T follicular helper cell (primary cell): ENCODE measurements at regions not wholly inside any gene's neighbourhood (a gene's known extent, or its start where the extent isn't known, plus 50 kb on each side); places are given as distances from the start of the nearest gene placed in this dataset.
"Not testable (repeated sequence)": the region's sequence is repeated elsewhere in the genome, so short reads cannot be mapped to it uniquely, and the experiment has no call there.

Experiments used
- DNase-seq: peaks from one replicate; pipeline ENCODE4 v3.0.0-alpha.2; 2020; ENCODE audit warnings: low read depth

DNA sequence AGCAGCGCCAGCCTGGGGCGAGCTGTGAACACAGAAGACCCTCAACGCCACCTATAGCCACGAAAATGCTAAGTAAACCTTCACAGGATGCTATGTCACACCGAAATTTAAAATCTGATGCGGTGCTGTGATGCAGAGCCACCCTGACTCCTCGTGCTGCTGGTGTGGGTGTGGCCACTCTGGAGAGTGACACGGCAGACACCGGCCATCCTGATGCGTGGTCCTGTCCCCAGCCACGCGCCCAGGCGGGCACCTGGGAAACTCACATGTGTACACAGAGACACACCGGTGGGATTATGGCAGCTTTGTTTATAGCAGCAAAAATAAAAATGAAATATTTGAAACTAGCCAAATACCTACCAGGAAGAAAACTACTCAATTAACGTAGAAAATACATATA, 138.3 kb upstream of the SFSWAP start:
- no peak for DNase-seq

GRCh38 chr12:131573631-131574394, 137.1 kb upstream of the SFSWAP start:
- DNase-seq: no peak

GRCh38 chr12:131574395-131574771, 136.5 kb upstream of the SFSWAP start:
- DNase-seq: no peak

DNA sequence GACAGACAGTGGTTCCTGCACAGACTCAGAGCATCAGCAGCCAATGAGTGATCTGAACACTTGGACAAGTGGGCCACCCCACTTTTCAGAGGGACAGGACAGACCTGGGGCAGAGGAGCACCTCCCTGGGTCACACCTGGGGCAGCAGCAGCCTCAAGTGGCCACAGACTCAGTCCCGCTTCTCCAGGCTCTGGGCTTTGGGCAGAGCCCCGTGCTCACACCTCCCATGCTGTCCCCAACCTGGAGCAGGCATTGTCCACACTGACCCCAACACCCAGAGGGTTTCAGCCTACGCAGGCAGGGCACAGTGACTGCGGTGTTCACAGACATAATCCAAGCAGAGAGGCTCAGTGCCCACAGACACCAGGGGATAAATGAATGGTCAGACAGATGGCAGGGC, 135.5 kb upstream of the SFSWAP start:
- DNase-seq: no peak

GRCh38 chr12:131576734-131577133, 134.2 kb upstream of the SFSWAP start:
- DNase-seq: not testable (repeated sequence)

DNA sequence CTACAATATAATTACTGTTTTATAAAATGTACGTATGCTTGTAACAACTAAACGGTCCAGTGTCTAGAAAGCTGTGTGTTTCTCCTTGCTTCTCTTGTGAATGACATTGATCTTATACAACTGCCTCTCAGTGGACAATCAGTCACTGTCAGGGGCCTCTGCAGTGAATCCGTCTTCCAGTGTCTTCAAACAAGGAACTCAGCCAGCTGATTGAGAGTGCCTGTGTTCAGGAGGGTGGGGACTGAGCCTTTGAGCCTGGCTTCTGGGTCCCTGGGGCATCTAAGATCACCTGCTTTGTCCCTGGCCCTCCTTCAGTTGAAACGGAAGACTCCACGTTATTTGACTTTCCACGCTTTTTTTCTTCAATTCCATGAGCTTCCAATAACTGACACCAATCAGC, 133.1 kb upstream of the SFSWAP start:
- no peak for DNase-seq

GRCh38 chr12:131578828-131579470, 131.9 kb upstream of the SFSWAP start:
- DNase-seq: no peak

DNA sequence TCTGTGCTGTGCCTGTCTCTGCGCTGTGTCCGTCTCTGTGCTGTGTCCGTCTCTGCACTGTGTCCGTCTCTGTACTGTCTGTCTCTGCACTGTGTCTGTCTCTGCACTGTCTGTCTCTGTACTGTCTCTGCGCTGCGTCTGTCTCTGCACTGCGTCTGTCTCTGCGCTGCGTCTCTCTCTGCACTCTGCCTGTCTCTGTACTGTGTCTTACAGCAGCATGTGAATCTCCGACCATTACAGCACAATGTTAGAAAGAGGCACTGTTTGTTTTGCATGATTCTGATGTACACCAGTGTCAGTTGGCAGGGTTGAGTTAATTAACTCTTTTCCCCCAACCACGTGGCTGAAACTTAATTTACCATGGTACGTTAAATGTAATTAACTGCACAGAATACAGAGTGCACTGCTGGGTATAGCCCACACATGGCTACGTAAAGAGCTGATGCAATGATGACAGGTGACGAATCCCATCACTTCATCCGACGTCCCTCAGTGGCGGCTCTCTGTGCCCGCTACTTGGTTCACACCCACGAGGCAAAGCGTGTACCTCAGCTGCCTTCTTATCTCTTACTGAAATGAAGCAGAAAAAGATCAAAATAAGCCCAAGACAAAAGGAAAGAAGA, 127.7 kb upstream of the SFSWAP start:
- DNase-seq: no peak

- no peak for DNase-seq
Observed at GRCh38 chr12:131586269-131586668, 124.6 kb upstream of the SFSWAP start.

GRCh38 chr12:131586761-131587160, 124.1 kb upstream of the SFSWAP start:
- no peak for DNase-seq

- no peak for DNase-seq
Observed at GRCh38 chr12:131587565-131587964, 123.3 kb upstream of the SFSWAP start.

DNA sequence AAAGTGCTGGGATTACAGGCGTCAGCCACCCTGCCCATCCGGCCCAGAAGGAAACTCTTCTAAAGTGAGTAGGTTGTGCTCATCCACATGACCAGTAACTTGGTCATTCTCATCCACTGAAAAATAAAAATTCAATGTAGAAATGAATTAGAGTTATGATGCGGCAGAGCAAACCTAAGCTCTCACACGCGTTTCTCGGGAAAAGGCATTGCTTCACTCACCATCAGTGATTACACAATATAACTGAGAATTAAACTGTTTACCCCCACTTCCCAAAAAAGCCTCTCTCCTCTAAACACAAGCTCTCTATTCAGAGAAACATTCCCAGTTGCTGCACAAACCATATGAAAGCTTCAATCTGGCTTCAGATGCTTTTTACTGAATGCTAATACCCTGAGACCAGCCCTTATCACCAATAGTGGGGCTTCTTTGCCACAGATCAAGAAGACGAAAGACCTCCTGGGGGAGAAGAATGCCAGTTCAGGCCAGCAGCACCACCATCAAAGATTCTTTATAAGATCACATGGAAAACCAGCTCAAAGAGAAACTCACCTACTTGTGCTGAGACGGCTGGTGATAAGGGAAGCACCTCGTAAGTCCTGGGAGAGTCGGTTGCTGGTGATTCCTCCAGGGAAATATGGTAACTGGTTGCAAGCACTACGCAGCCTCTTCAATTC, 121.5 kb upstream of the SFSWAP start:
- DNase-seq: no peak

GRCh38 chr12:131589966-131590365, 120.9 kb upstream of the SFSWAP start:
- no peak for DNase-seq

DNA sequence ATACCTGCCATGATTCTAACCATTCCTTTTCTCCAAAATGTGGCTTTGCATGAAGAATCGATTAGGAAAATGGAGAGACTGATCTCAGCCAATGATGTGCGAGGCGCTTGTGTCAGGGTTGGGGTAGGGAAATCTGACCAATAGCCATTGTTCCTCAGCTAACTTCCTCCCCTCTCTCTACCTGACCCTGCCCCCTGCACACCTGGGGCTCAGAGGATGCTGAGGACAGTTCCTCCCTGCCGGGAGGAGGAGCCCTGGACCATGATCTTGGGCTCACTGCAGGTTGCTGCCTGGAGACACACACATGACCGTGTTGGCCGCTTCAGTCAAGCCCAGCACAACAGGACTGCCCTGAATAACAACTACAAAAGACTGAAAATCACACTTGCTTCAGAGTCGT, 119.8 kb upstream of the SFSWAP start:
- DNase-seq: no peak

DNA sequence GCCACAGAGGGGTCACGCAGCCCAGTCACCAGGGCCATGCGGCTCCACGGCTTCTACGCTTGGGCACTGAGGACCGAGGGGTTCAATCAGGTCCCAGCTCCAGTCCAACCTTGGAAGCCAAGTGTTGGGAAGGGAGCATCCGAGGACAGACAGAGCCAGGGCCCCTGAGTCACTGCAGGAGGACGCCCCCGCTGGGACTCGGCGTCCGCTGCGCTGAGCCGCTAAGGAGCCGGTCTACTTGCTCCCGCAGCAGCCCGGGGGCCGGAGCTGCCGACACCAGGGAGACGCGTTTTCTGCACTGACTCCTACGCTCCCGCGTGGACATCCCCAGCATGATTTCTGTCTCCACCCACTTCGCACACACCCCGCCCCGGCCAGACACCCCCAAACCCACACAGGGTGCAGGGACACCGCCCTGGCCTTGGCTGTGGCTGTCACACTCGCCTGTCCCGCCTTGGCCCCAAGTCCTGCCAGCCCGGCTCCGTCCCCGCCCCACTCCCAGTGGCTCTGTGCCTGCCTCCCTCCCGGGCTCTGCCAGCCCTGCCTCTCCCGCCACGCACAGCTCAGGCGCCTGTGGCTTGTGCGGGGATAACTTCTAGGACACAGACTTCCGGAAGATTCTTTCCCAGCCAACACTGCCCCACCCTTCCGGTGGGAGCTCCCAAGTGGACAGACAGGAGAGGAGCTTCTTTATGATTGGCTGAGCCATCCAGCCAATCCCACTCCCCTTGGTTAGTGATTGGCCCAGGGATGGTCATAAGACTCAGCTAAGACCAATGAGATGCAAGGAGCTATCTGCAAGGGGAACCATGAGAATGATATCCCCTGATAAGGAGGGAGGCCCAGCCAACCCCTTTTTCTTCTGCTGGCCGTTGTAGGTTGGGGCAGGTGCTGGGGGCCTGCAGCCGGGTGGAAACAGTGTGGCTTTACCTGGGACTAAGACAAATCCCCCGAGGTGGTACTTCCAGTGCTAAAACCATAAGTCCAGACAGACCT, 118.9 kb upstream of the SFSWAP start:
- no peak for DNase-seq

DNA sequence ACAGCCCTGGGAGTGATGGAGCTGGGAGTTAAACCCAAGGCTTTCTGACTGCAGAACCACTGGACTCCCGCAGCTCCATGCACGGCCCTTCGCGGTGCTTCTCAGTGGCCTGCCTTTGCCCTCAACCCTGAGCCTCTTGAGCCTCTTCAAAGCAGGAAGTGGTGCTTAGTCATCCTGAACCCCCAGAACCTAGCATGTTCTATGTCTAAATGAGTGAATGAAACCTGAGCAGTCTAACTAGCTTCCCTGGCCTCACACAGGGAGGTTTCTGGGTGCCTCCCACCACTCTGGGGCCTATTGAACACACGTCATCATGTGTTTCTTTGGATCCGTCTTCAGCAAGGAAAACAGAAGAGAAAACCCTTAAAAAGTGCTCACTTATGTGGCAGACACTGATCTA, 117.9 kb upstream of the SFSWAP start:
- no peak for DNase-seq

GRCh38 chr12:131593406-131593805, 117.5 kb upstream of the SFSWAP start:
- DNase-seq: no peak

DNA sequence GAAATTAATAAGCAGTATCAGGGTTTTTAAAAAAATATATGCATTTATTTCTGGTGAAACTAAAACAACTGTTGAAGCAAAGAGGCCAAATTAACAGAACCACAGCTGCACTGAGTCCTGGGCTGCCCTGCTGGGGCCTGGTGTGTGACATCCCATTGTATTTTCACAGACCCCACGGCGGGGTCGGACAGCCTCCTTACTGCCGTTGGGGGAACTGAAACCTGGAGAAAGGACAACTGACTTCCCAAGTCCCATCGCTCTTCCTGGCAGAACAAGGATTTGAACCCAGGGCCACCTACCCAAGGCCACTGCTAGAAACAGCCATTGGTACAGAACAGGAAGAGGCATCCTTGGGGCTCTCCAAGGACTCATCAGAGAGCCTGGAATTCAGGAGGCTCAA, 114.8 kb upstream of the SFSWAP start:
- DNase-seq: no peak

DNA sequence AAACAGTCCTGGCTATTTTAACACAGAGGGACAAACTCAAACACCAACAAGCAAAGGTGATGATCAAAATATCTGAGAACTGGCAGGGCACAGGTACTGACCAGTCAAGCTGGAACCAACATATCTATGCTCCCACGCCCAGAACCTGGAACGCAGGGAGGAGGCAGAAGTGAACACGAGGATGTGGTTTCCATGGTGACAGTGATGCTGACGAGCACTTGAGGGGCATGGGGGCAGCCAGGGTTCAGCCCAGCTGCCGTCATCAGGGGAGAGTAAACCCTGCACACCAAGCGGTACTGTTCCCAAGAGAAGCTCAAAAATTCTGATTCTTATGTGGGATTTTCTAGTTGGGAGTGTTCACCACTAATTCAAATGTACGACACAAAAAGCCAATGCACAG, 113.6 kb upstream of the SFSWAP start:
- no peak for DNase-seq

GRCh38 chr12:131598717-131599116, 112.2 kb upstream of the SFSWAP start:
- no peak for DNase-seq
